Heart left ventricle (tissue), 16 donors: ENCODE measurements at regions not wholly inside any gene's neighbourhood (a gene's known extent, or its start where the extent isn't known, plus 50 kb on each side); places are given as distances from the start of the nearest gene placed in this dataset.

ENCODE experiments used
- ATAC-seq, 4 donors: fragments of 200-7000 bp; cut with Tn5 transposase; one replicate each; pipeline ENCODE4 v1.9.1; 2020 to 2022; ENCODE audit warnings: moderate library complexity in 4 of 4, mild to moderate bottlenecking in 3 of 4, moderate number of reproducible peaks in 1 of 4
- DNase-seq, 5 donors: peaks; one replicate each; pipeline ENCODE4 v3.0.0-alpha.2; 2020
- H3K27ac ChIP-seq, 12 donors: fragments of 200-600 bp; sonication (generic) in 4 of 12; one replicate each; pipeline versions ENCODE4 v1.5.0 to v1.8.0; 2016 to 2022; ENCODE audit warnings: mild to moderate bottlenecking in 2 of 12
- H3K27me3 ChIP-seq, 9 donors: fragments of 200-600 bp; sonication (generic) in 2 of 9; one replicate each; pipeline versions ENCODE4 v1.5.1 to v1.8.0; 2016 to 2022; ENCODE audit warnings: mild to moderate bottlenecking in 3 of 9
- H3K36me3 ChIP-seq, 9 donors: fragments of 200-600 bp; sonication (generic) in 2 of 9; one replicate each; pipeline versions ENCODE4 v1.5.0 to v1.8.0; 2018 to 2022; ENCODE audit warnings: mild to moderate bottlenecking in 2 of 9
- H3K4me1 ChIP-seq, 12 donors: fragments of 200-600 bp; sonication (generic) in 4 of 12; one replicate each; pipeline versions ENCODE4 v1.5.0 to v1.8.0; 2016 to 2022; ENCODE audit warnings: mild to moderate bottlenecking in 3 of 12
- H3K4me3 ChIP-seq, 12 donors: fragments of 200-600 bp; sonication (generic) in 4 of 12; one replicate each; pipeline versions ENCODE4 v1.5.0 to v1.8.0; 2017 to 2022; ENCODE audit warnings: mild to moderate bottlenecking in 9 of 12, moderate library complexity in 4 of 12
- H3K9me3 ChIP-seq, 12 donors: fragments of 200-600 bp; sonication (generic) in 4 of 12; one replicate each; pipeline versions ENCODE4 v1.5.0 to v1.8.0; 2016 to 2022; ENCODE audit warnings: mild to moderate bottlenecking in 1 of 12
- CTCF ChIP-seq, 12 donors: fragments of 200-600 bp; sonication (generic) in 4 of 12; IDR thresholded peaks; one replicate each; pipeline versions ENCODE4 v1.5.0 to v1.8.0; 2018 to 2022; ENCODE audit warnings: antibody characterized with exemption in 12 of 12, mild to moderate bottlenecking in 5 of 12
- POLR2A ChIP-seq, 2 donors: fragments of 450-650 bp; IDR thresholded peaks; one replicate each; pipeline ENCODE4 v1.6.1; 2017; ENCODE audit warnings: antibody characterized with exemption in 2 of 2, mild to moderate bottlenecking in 2 of 2, moderate library complexity in 2 of 2
- WGBS, 4 donors: extraction: QIAGEN DNeasy Blood & Tissue Kit in 2 of 4; methylation state at CpG; one replicate each; pipeline versions ENCODE4 v1.1.5 to v1.1.7; 2013 to 2018; 5-methylcytosine and 5-hydroxymethylcytosine counted together
- intact Hi-C, 10 donors: fragments of 100-400 bp; cut with DNase I; formaldehyde crosslinking; loops; one replicate each; pipeline versions ENCODE4 v1.11.1 to v1.14.2; 2022
- donor health status: ischemic (EF 13 %, LVEDD 7.1; RV severe dilation, severe dysfunction).
- donor health status: healthy with polysubstance abuse.
- donor health status: DM: no; HTN: yes; CAD: no.
- donor health status: DM: no; HTN: no; CAD: no.
- donor health status: ischemic (EF 25% LVEDD 6.9; RV normal size, moderate dysfunction).
- donor health status: ischemic (EF 25% LVEDD 5.7; RV mildly dilated, moderate dysfunction).
- donor health status: healthy.
- donor health status: DM: yes; HTN: yes; CAD: no.
- donor health status: ischemic (EF 35%, LVEDD 5.7; RV mildly dilated, moderate dysfunction).
- donor health status: nonischemic (EF 11% LVEDD 7.7; RV severe dilation, severe dysfunction).
- donor health status: DM: yes; HTN: yes; CAD: no.
- donor health status: PGD.
- donor health status: ischemic (EF 29% LVEDD 5.4; RV normal size, mild dysfunction).
- donor health status: nonischemic (EF 23%, LVEDD 6.1; RV moderate dilation, normal function).

DNA sequence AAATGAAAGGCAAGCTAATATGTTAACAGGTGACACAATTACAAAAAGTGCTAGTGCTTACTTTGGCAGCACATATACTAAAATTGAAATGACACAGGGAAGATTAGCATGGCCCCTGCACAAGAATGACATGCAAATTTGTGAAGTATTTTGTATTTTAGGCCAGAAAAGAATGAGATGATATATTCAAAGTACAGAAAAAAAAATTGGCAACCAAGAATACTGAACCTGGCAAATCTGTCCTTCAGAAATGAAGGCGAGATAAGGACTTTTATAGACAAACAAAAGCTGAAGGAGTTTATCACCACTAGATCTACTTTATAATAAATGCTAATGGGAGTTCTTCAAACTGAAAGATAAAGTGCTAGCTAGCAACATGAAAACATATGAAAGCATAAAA, 350.0 kb upstream of the POU3F1 start:
- WGBS, 4 donors: 93 to 97% (median 95%) methylated on average over 1 of the region's 1 CpG
- DNase-seq (no peak), ATAC-seq (no peak)
- H3K4me3 ChIP-seq: no peak overlapping the region
- TF ChIP-seq CTCF (IDR thresholded peaks at IDR 0.05) (no peak), POLR2A (IDR thresholded peaks at IDR 0.05) (no peak)
- peaks cover 0 to 32% (median 7%) of the 10 kb centered on the region in 12 donors for H3K9me3 ChIP-seq
- no peak overlapping the region for H3K27ac ChIP-seq
- intact Hi-C loops: no loop called here
- no peaks in the 10 kb centered on the region for H3K36me3 ChIP-seq
- no peaks in the 10 kb centered on the region for H3K4me1 ChIP-seq
- H3K27me3 ChIP-seq: peaks cover 0 to 18% (median 0%) of the 10 kb centered on the region in 9 donors

DNA sequence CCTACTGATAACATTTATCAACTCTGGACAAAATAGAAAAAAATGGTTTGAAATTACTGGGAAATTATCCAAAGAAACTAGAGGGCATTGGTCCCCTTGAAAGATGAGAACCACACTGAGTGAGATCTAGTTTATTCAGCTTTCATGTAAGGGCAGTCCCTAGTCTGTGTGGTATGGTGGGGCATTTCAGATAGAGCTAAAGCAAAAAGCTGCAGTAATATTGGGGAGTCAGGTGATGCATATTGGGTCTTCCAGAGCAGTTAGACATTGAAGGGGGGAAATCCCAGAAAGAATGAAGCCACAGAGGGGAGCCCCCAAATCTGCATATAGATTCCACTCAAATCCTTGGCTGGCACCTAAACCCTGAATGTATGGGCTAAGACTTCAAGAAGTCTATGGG, 347.7 kb upstream of the POU3F1 start:
- TF ChIP-seq POLR2A (IDR thresholded peaks at IDR 0.05) (no peak), CTCF (IDR thresholded peaks at IDR 0.05) (no peak)
- Histone ChIP-seq H3K27me3 (peaks cover 0 to 18% (median 0%) of the 10 kb centered on the region in 9 donors), H3K9me3 (peaks cover 0 to 48% (median 10%) of the 10 kb centered on the region in 12 donors), H3K4me3 (no peak overlapping the region), H3K4me1 (no peaks in the 10 kb centered on the region), H3K27ac (no peak overlapping the region), H3K36me3 (no peaks in the 10 kb centered on the region)
- ATAC-seq (no peak), DNase-seq (no peak)
- intact Hi-C loops: no loop called here

DNA sequence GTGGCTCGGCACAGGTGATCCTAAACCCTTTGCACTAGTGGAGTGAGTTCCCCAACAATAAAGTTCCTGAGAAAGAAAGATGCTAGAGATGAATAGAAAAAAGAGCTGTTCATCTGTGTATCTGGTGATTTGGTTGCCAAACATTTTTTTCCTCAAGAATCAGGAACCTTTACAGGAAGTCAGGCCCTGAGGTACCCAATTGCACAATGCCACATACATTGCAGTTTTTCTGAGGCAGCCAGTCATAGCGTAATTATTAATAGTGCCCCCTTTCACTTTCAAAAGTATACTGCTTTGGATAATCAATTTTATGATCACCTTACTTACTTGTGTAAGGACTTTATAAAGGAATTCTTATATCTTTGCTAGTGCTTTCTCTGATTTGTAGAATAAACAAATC, 346.3 kb upstream of the POU3F1 start:
- Histone ChIP-seq H3K4me3 (no peak overlapping the region), H3K36me3 (no peaks in the 10 kb centered on the region), H3K4me1 (no peaks in the 10 kb centered on the region), H3K27ac (no peak overlapping the region), H3K27me3 (peaks cover 0 to 17% (median 0%) of the 10 kb centered on the region in 9 donors), H3K9me3 (peaks cover 0 to 62% (median 14%) of the 10 kb centered on the region in 12 donors)
- no peak for TF ChIP-seq CTCF (IDR thresholded peaks at IDR 0.05)
- TF ChIP-seq POLR2A (IDR thresholded peaks at IDR 0.05): no peak
- DNase-seq (no peak), ATAC-seq (no peak)
- 54 to 88% (median 74%) methylated on average over 2 of the region's 2 CpGs for WGBS, 4 donors
- intact Hi-C loops: no loop called here

DNA sequence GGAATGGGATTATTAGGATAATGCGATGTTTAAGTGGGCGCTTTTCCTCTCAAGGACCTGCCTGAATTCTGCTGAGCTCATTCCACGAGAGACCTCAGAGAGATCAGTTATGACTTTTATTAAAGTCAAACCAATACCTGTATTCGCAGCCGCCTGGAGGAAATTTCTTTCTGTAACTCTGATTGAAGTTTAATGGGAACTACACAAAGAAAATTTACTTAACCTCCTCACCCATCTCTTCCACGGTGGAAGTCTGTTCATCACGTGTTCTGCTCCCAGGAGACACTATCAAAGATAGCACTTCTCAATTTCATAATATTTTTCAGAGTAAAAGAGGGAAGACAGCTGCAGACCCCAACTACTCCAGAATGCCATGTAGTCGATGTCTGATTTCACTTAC, 334.7 kb upstream of the POU3F1 start:
- H3K27ac ChIP-seq: no peak overlapping the region
- ATAC-seq (no peak), DNase-seq (no peak)
- H3K9me3 ChIP-seq: no peaks in the 10 kb centered on the region
- TF ChIP-seq CTCF (IDR thresholded peaks at IDR 0.05) (no peak), POLR2A (IDR thresholded peaks at IDR 0.05) (no peak)
- H3K36me3 ChIP-seq: no peaks in the 10 kb centered on the region
- WGBS, 4 donors: 64 to 72% (median 64%) methylated on average over 8 of the region's 8 CpGs
- no peaks in the 10 kb centered on the region for H3K4me1 ChIP-seq
- peaks cover 0 to 22% (median 0%) of the 10 kb centered on the region in 9 donors for H3K27me3 ChIP-seq
- no peak overlapping the region for H3K4me3 ChIP-seq
- intact Hi-C loops: no loop called here
